DND-41 (cell line): ENCODE measurements at regions not wholly inside any gene's neighbourhood (a gene's known extent, or its start where the extent isn't known, plus 50 kb on each side); places are given as distances from the start of the nearest gene placed in this dataset.

Experiments used
- ATAC-seq: fragments of 200-7000 bp; cut with Tn5 transposase; 3 replicates; pipeline ENCODE4 v1.9.1; 2021; ENCODE audit warnings: low read depth; ENCODE audit not compliant: insufficient read depth
- DNase-seq: peaks from one replicate; pipeline ENCODE4 v3.0.0-alpha.2; 2020
- H2AFZ ChIP-seq: 2 replicates; pipeline ENCODE4 v1.6.0; 2012; ENCODE audit warnings: low read depth, low read length
- H3K27ac ChIP-seq: 2 replicates; pipeline ENCODE4 v1.5.1; 2012; ENCODE audit warnings: low read length, inconsistent platforms
- H3K27me3 ChIP-seq: fragments of 200-600 bp; sonication (generic); 2 replicates; pipeline ENCODE4 v1.6.0; 2012; ENCODE audit warnings: low read length, mild to moderate bottlenecking, inconsistent platforms; ENCODE audit not compliant: insufficient read depth, poor library complexity
- H3K36me3 ChIP-seq: 2 replicates; pipeline ENCODE4 v1.5.1; 2012; ENCODE audit warnings: low read length, inconsistent platforms; ENCODE audit not compliant: insufficient read depth
- H3K4me1 ChIP-seq: 2 replicates; pipeline ENCODE4 v1.5.1; 2012; ENCODE audit warnings: mild to moderate bottlenecking, low read length; ENCODE audit not compliant: insufficient read depth
- H3K4me2 ChIP-seq: 2 replicates; pipeline ENCODE4 v1.6.0; 2012; ENCODE audit warnings: mild to moderate bottlenecking, moderate library complexity, low read length, inconsistent platforms; ENCODE audit not compliant: insufficient read depth
- H3K4me3 ChIP-seq, 2 experiments: fragments of 200-600 bp in 1 of 2; shearing (Covaris generic) in 1 of 2; 2 replicates each; pipeline ENCODE4 v1.5.1; 2012 to 2016; ENCODE audit warnings: inconsistent platforms in 2 of 2, low read length in 2 of 2, mild to moderate bottlenecking in 2 of 2, low read depth in 1 of 2, moderate library complexity in 1 of 2
- H3K79me2 ChIP-seq: 2 replicates; pipeline ENCODE4 v1.6.0; 2012; ENCODE audit warnings: low read length, inconsistent platforms; ENCODE audit not compliant: insufficient read depth
- H3K9ac ChIP-seq: 2 replicates; pipeline ENCODE4 v1.6.0; 2012; ENCODE audit warnings: low read depth, mild to moderate bottlenecking, inconsistent platforms, low read length, moderate library complexity
- H3K9me3 ChIP-seq: 2 replicates; pipeline ENCODE4 v1.5.1; 2012; ENCODE audit warnings: low read length, moderate library complexity, mild to moderate bottlenecking, inconsistent platforms; ENCODE audit not compliant: insufficient read depth, severe bottlenecking
- H4K20me1 ChIP-seq: 2 replicates; pipeline ENCODE4 v1.6.0; 2012; ENCODE audit warnings: low read length; ENCODE audit not compliant: insufficient read depth
- CTCF ChIP-seq: IDR thresholded peaks from 2 replicates; pipeline ENCODE4 v1.5.1; 2012; ENCODE audit warnings: borderline replicate concordance, low read length, moderate library complexity, mild to moderate bottlenecking; ENCODE audit not compliant: poor library complexity, severe bottlenecking; ENCODE audit errors: extremely low read depth
- EZH2 ChIP-seq: IDR thresholded peaks from 3 replicates; pipeline ENCODE4 v1.6.1; 2012; ENCODE audit warnings: borderline replicate concordance, low read depth, mild to moderate bottlenecking, moderate library complexity, low read length, inconsistent platforms; ENCODE audit not compliant: severe bottlenecking

DNA sequence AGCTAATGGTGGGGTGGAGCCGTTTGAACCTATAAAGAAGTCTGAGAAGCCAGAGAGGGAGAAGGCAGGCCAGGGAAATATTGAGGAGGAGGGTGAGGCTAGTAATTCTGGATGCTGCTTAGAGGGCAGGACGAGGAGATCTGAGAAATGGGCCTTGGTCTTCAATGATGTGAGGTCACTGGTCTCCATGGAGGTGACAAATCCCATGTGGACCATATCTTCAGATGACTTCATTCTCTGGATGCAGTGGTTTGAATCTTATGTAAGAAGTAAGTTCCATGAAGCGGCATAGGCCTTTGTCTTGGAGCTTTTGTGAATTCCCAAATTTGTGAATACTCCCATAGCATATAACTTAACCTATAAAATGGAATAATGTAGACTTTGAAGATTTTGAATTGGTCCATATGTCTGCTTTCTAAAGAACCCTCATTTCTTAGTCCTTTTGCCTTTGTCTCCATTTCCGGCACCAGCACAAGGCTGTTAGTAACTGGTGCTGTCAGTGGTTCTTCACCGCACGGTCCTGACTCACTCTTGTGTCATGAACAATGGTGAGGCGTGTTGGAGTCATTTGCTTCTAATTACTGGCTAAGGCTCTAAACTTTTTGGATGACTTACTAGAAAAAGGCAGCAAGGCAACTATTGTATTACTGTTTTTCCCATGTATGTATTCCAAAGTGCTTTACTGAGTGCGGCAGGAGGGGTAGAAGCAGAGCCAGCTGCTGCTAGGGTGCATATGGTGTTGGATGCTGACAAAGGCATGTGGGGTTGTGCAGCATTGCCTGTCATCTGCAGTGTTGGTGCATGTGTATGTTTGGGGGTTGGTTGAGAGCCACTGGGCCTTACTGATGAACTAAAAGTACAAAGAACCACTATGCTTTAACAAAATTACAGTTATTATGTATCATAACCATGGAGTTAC is 279.3 kb upstream of the C2CD4B start:
- Histone ChIP-seq H4K20me1 (no peaks in the 10 kb centered on the region), H3K79me2 (no peaks in the 10 kb centered on the region), H3K4me1 (no peaks in the 10 kb centered on the region), H2AFZ (no peak overlapping the region), H3K36me3 (no peaks in the 10 kb centered on the region), H3K9me3 (no peaks in the 10 kb centered on the region), H3K4me3 (no peak overlapping the region), H3K9ac (no peak overlapping the region), H3K27ac (no peak overlapping the region), H3K4me2 (no peak overlapping the region), H3K27me3 (peaks cover 5% of the 10 kb centered on the region)
- TF ChIP-seq CTCF (no peak), EZH2 (no peak)
- ATAC-seq (no peak), DNase-seq (no peak)

DNA sequence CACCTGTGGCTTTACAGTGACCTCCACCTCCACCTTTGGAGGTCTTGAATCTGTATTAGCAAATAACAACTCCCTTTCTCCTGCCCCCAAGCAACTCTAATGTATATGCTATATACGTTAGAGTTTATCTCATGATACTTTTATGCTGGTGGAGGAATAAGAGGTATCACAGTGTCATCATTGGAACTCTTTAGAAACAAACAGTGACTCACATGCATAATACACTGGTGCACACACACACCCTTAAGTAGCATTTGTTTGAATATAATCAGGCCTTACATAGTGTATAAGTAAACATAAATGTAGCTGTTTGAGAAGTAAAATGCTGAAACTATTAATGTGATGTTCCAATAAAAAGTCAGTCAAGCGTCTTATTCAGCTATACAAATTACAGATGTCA is 280.2 kb upstream of the C2CD4B start:
- TF ChIP-seq EZH2 (no peak), CTCF (no peak)
- ATAC-seq (no peak), DNase-seq (no peak)
- no peak overlapping the region for H3K9ac ChIP-seq
- H3K9me3 ChIP-seq: no peaks in the 10 kb centered on the region
- H3K4me1 ChIP-seq: no peaks in the 10 kb centered on the region
- no peak overlapping the region for H3K4me2 ChIP-seq
- no peak overlapping the region for H2AFZ ChIP-seq
- no peak overlapping the region for H3K27ac ChIP-seq
- H4K20me1 ChIP-seq: no peaks in the 10 kb centered on the region
- peaks cover 7% of the 10 kb centered on the region for H3K27me3 ChIP-seq
- H3K79me2 ChIP-seq: no peaks in the 10 kb centered on the region
- no peak overlapping the region for H3K4me3 ChIP-seq
- no peaks in the 10 kb centered on the region for H3K36me3 ChIP-seq

- Histone ChIP-seq H2AFZ (no peak overlapping the region), H3K9ac (no peak overlapping the region), H3K79me2 (no peaks in the 10 kb centered on the region), H3K4me1 (no peaks in the 10 kb centered on the region), H3K27ac (no peak overlapping the region), H3K4me2 (no peak overlapping the region), H3K4me3 (no peak overlapping the region), H3K9me3 (no peaks in the 10 kb centered on the region), H4K20me1 (no peaks in the 10 kb centered on the region), H3K36me3 (no peaks in the 10 kb centered on the region), H3K27me3 (peaks cover 7% of the 10 kb centered on the region)
- TF ChIP-seq EZH2 (no peak), CTCF (no peak)
- DNase-seq (no peak), ATAC-seq (no peak)
Measured at GRCh38 chr15:62446984-62447383, 281.9 kb upstream of the C2CD4B start.
